Testis (tissue), 2 donors: ENCODE measurements at regions not wholly inside any gene's neighbourhood (a gene's known extent, or its start where the extent isn't known, plus 50 kb on each side); places are given as distances from the start of the nearest gene placed in this dataset.

Experiments
- CTCF ChIP-seq, 3 experiments: fragments of 450-650 bp in 2 of 3; fragments of 200-600 bp in 1 of 3; sonication (generic) in 1 of 3; IDR thresholded peaks; one replicate each; pipeline ENCODE4 v1.5.1; 2016 to 2019; ENCODE audit warnings: antibody characterized with exemption in 3 of 3, mild to moderate bottlenecking in 2 of 3, moderate library complexity in 1 of 3
- POLR2A ChIP-seq: fragments of 450-650 bp; IDR thresholded peaks from one replicate; pipeline ENCODE4 v1.6.1; 2017; ENCODE audit warnings: antibody characterized with exemption, mild to moderate bottlenecking, moderate library complexity

- TF ChIP-seq CTCF (IDR thresholded peaks at IDR 0.05) (no peak), POLR2A (no peak)
Observed at GRCh38 chr15:87747087-87747486, 509.5 kb downstream of the NTRK3 start.
